Kidney (tissue), 13 donors: ENCODE measurements at regions not wholly inside any gene's neighbourhood (a gene's known extent, or its start where the extent isn't known, plus 50 kb on each side); places are given as distances from the start of the nearest gene placed in this dataset.

Source experiments
- DNase-seq, 5 donors: peaks; one replicate each; pipeline ENCODE4 v3.0.0-alpha.2; 2013 to 2020
- FAIRE-seq: peaks from 2 replicates; lab custom pipeline; 2012; peaks lifted over from hg19 to GRCh38; lab: Jason Lieb, UNC
- H3K27ac ChIP-seq, 2 donors: one replicate each; pipeline ENCODE4 v1.7.0; 2013; ENCODE audit warnings: low read depth in 2 of 2, low read length in 2 of 2, inconsistent platforms in 1 of 2
- H3K27me3 ChIP-seq: one replicate; pipeline ENCODE4 v1.7.1; 2013; ENCODE audit warnings: low read length, inconsistent platforms; ENCODE audit not compliant: control insufficient read depth, insufficient read depth
- H3K36me3 ChIP-seq, 3 donors: one replicate each; pipeline versions ENCODE4 v1.7.0 to v1.7.1; 2013; ENCODE audit warnings: low read length in 3 of 3, control low read depth in 1 of 3, inconsistent platforms in 1 of 3; ENCODE audit not compliant: insufficient read depth in 3 of 3, control insufficient read depth in 2 of 3
- H3K4me1 ChIP-seq, 3 donors: one replicate each; pipeline versions ENCODE4 v1.7.0 to v1.7.1; 2013; ENCODE audit warnings: low read length in 3 of 3, inconsistent platforms in 1 of 3, low read depth in 1 of 3; ENCODE audit not compliant: control insufficient read depth in 2 of 3, insufficient read depth in 2 of 3
- H3K4me3 ChIP-seq, 3 donors: one replicate each; pipeline versions ENCODE4 v1.7.0 to v1.8.1; 2013; ENCODE audit warnings: low read length in 3 of 3, control low read depth in 1 of 3, inconsistent platforms in 1 of 3
- H3K9ac ChIP-seq, 3 donors: one replicate each; pipeline versions ENCODE4 v1.7.0 to v1.7.1; 2013; ENCODE audit warnings: low read length in 3 of 3, control low read depth in 1 of 3, inconsistent platforms in 1 of 3
- H3K9me3 ChIP-seq, 3 donors: one replicate each; pipeline versions ENCODE4 v1.7.0 to v1.7.1; 2013; ENCODE audit warnings: low read length in 3 of 3, control low read depth in 1 of 3, inconsistent platforms in 1 of 3; ENCODE audit not compliant: control insufficient read depth in 2 of 3, insufficient read depth in 1 of 3
- intact Hi-C: fragments of 100-400 bp; cut with DNase I; formaldehyde crosslinking; loops from one replicate; pipeline ENCODE4 v1.11.1; 2022
- TF ChIP-seq, protein P1 (sequence below): IDR thresholded peaks from 3 replicates; pipeline ENCODE4 v1.5.1; 2012; ENCODE audit warnings: mild to moderate bottlenecking, moderate library complexity, borderline replicate concordance; ENCODE audit not compliant: insufficient read depth; ENCODE audit errors: extremely low read depth
- donor health status: control.
- donor health status: control.
- donor health status: control.
- donor health status: control.
- donor health status: control.
- donor health status: DM: yes; HTN: yes; CAD: no.
- donor health status: Normal renal cell carcinoma (clear cell type).

DNA sequence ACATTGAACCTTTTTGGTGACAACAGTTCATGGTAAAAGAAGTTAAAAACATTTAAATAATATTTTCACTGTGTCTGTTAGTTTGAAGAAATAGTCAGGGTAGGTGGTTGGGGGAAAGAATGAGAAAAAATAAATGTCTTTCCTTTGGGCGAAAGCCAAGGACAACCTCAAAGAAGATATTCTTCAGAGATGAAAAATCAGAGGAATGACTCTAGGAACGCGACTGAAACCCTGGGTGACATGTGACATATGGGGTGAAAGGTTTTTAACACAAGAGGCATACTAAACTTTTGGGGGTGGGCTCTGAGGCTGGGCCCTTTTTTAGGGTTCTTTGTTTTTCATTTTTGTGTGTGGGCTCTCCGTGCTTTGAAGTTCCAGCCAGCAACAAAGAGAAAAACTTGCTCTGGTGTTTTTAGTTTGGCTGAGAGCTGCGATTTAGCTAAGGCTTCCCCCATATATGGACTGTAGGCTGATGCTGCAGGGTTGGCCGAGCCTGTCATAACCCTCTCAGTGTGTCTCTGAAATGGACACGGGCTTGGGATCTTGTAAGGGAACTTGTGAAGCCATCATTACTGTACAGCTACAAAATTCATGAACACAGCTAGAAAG is 610.1 kb upstream of the ARID1B start:
- peak overlapping the region in 1 of 3 donors; percentile 15 for H3K4me3 ChIP-seq
- no peaks in the 10 kb centered on the region for H3K4me1 ChIP-seq
- FAIRE-seq (no peak), DNase-seq (peak in 3 of 5 donors; percentile 13 to 35 (median 14))
- no peaks in the 10 kb centered on the region for H3K36me3 ChIP-seq
- no peaks in the 10 kb centered on the region for H3K9me3 ChIP-seq
- intact Hi-C loops, result no loop called here
- no peaks in the 10 kb centered on the region for H3K27me3 ChIP-seq
- no peak overlapping the region for H3K9ac ChIP-seq
- no peak overlapping the region for H3K27ac ChIP-seq
- TF ChIP-seq, protein P1, sequence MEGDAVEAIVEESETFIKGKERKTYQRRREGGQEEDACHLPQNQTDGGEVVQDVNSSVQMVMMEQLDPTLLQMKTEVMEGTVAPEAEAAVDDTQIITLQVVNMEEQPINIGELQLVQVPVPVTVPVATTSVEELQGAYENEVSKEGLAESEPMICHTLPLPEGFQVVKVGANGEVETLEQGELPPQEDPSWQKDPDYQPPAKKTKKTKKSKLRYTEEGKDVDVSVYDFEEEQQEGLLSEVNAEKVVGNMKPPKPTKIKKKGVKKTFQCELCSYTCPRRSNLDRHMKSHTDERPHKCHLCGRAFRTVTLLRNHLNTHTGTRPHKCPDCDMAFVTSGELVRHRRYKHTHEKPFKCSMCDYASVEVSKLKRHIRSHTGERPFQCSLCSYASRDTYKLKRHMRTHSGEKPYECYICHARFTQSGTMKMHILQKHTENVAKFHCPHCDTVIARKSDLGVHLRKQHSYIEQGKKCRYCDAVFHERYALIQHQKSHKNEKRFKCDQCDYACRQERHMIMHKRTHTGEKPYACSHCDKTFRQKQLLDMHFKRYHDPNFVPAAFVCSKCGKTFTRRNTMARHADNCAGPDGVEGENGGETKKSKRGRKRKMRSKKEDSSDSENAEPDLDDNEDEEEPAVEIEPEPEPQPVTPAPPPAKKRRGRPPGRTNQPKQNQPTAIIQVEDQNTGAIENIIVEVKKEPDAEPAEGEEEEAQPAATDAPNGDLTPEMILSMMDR, result no peak

DNA sequence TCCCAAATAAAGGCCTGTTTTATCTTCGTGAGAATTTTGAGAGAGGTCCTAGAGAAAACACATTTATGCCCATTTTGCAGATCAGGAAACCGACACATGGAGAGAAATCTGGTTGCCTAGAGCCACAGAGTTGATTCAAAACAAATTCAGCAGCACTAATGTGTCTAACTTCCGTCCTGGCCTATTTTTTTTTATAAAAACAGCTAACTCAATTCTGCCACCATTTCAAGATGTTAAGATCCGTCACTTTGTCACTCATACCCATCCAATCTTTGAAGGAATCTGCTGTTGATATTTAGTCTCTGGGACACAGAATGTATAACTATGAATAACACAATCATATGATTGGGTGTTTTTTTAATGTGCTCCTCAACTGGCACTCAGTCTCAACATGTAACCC is 611.1 kb upstream of the ARID1B start:
- H3K27ac ChIP-seq, result no peak overlapping the region
- DNase-seq (no peak), FAIRE-seq (no peak)
- H3K36me3 ChIP-seq, result no peaks in the 10 kb centered on the region
- H3K9ac ChIP-seq, result no peak overlapping the region
- H3K4me1 ChIP-seq, result no peaks in the 10 kb centered on the region
- no peaks in the 10 kb centered on the region for H3K9me3 ChIP-seq
- no peak overlapping the region for H3K4me3 ChIP-seq
- intact Hi-C loops, result no loop called here
- TF ChIP-seq, protein P1, result no peak
- H3K27me3 ChIP-seq, result no peaks in the 10 kb centered on the region

DNA sequence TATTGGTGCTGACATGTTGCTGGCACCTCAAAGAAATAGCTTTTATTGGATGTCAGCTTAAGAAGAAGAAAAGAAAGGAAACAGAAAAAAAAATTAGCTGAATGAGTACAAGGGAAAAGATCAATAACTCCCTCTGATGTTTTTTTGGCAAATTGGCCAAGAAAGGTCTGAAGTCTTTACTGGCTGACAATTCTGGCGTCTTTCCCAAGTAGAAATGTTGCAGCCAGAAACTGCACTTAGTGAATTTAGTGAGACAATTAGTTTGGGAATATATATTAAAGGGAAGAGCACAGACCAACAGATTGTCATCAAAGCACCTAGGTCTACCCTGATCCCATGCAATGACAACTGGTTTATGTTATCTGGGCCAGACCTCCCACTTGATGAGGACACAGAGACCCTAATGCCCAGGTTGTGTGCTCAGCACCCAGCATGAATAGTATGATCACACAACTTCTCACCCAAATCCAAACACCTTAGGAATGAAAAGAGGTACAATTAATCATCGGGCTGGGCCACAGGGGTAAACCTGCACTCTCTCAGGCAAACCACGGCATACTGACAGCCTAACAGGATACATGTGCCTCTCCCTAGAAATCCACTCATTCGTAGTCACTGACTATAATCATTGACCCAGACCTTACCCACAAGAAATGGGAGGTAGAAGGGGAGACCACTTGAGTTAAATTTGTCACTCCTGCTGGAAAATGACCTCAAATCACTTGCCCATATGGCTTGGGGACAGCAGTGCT is 612.3 kb upstream of the ARID1B start:
- peak in 1 of 5 donors; percentile 62 for DNase-seq
- FAIRE-seq, result no peak

More for the DNA sequence above, 612.3 kb upstream of the ARID1B start:
- no peak overlapping the region for H3K9ac ChIP-seq
- intact Hi-C loops, result no loop called here
- H3K27me3 ChIP-seq, result no peaks in the 10 kb centered on the region
- no peaks in the 10 kb centered on the region for H3K4me1 ChIP-seq
- no peaks in the 10 kb centered on the region for H3K9me3 ChIP-seq
- TF ChIP-seq, protein P1, result no peak
- H3K4me3 ChIP-seq, result no peak overlapping the region
- H3K36me3 ChIP-seq, result no peaks in the 10 kb centered on the region
- H3K27ac ChIP-seq, result no peak overlapping the region
